Glomerular visceral epithelial cell (primary cell): ENCODE measurements at regions not wholly inside any gene's neighbourhood (a gene's known extent, or its start where the extent isn't known, plus 50 kb on each side); places are given as distances from the start of the nearest gene placed in this dataset.
"Not testable (repeated sequence)": the region's sequence is repeated elsewhere in the genome, so short reads cannot be mapped to it uniquely, and the experiment has no call there.

Experiments used
- DNase-seq: peaks from one replicate; pipeline ENCODE4 v3.0.0-alpha.2; 2016; ENCODE audit errors: extremely low spot score

- DNase-seq = no peak
These were observed 308.4 kb downstream of the RPS24 start for GRCh38 chr10:78341953-78342614.

DNA sequence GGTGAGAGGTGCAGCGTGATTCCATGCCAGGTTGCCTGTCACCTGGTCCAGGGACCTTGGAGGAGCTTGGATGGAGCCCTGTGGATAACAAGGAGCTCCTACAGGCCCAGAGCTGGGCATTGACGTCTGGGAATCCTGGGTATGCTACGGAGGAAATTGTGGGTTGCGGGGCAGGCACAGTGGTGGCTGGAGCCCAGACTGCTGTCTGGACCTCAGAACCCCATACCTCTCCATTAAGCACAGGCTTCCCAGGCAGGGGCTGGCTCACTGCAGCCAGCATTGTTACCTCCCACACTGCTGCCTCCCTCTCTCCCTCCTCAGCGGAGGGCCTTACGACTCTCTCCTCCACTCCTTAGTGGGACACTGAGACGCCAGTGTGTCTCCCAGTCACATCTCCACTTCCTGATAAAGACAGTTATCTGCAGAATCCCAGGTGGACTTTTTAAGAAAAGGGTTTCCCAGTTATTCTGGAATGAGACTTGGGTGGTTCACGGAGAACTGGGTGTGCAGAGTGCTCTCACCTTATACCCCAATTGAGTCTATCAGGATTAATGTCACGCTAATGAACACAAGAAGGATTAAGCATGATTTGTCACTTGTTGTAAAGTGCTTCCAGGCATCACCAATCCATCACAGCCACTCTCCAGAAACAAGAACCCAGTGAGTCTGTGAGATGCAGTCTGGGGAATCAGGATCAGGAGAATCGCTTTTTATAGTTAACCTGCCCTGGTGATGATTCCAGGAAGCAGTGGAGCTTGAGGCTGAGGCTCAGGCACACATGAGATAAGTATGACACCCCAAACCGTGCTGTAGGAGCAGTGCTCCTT, 309.4 kb downstream of the RPS24 start:
- DNase-seq = no peak

DNA sequence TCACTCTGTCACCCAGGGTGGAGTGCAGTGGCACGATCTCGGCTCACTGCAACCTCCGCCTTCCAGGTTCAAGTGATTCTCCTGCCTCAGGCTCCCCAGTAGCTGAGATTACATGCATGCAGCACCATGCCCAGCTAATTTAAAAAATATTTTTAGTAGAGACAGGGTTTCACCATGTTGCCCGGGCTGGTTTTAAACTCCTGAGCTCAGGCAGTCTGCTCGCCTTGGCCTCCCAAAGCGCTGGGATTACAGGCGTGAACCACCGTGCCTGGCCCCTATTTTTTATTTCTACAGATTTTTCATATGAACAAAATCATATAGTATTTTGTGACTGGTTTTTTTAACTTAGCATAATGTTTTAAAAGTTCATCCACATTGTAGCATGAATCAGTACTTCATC, 310.6 kb downstream of the RPS24 start:
- DNase-seq = not testable (repeated sequence)

- DNase-seq = not testable (repeated sequence)
These were observed 311.9 kb downstream of the RPS24 start for GRCh38 chr10:78345515-78345914.

- DNase-seq = no peak
These were observed 313.1 kb downstream of the RPS24 start for GRCh38 chr10:78346721-78347120.

DNA sequence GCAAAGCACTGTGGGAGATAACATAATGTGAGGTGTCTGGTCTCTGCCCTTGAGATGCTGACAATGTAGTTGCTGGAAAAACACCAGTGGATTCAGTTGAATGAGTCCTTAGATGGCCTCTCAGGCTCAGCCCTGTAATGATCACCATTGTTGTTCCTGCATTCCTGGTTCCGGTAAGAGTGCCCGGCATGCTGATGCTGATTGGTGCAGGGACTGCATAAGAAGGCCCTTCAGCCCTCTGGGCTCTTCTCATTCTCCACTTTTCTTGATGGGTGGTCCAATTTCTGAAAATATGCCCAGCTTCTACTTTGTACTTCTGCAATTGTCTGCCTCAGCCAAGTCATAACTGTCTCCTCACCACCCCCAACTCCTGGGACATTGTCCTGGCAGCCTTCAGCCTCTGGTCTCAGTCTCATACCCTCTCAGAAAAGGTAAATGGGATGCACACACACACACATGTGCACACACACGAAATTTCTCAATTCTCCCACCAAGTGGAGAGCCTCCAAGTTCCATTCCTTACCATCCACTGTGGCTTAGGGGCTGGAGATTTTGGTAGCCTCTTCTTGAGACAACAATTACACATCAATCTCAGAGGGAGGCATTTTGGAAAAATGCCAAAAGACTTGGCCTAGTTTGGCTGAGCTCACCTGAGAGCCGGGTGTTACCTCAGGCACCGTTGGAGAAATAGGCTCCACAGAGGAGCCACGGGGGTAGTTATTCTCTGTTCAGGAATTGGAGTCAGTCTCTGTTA, 314.9 kb downstream of the RPS24 start:
- DNase-seq = no peak

- DNase-seq = no peak
These were observed 315.5 kb downstream of the RPS24 start for GRCh38 chr10:78349165-78349516.

DNA sequence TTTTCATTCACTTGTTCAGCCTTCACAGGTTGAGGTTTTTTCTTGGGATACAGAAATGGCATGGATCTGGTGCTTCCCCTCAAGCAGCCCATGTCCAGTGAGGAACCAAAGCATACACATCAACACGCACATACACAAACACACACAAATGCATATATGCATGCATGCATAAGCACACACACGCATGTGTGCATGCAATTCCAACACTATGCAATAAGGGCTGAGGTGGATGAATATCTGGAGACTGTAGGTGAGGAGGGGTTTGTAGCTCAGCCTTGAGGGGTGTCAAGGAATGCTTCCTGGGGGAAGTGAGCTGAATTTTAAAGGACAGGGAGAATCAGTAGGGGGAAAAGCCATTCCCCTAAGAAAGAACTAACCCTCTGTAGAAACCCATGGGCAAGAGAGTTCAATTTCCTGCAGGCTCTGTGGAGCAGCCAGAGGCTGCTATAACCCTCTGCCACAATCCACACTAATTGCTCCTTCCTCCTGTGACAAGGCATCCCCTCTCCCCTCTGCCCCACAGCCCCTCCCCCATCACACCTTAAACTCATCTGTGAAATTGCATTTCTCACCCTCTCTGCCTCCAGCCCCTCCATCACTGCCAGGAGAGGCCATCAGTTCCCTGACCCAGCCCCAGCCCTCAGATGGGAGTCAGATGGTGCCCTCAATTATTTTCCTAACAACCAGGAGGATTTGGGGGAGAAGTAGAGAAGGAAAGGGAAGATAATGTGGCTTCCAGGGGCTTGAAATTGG, 316.4 kb downstream of the RPS24 start:
- DNase-seq = no peak

GRCh38 chr10:78351283-78351682, 317.6 kb downstream of the RPS24 start:
- no peak for DNase-seq

DNA sequence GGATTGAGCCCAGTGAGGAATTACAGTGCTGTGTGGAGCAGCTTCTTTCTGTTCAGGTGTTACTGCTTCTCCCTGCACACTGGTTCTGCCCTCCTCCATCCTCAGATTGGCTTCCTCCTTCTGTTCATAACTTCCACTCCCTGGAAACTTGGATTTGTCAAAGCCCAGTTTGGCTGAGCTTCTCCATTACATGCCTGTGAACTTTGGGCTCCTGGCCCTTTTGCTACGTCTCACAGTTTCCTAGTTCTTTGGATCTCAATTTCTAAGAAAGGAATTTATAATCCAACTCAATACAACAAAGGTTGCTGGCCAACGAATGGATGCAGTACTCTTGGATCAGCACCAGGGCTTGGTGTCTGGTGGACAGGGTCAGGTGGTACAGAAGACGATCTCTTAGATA, 318.1 kb downstream of the RPS24 start:
- no peak for DNase-seq

GRCh38 chr10:78353636-78354035, 320.0 kb downstream of the RPS24 start:
- no peak for DNase-seq

GRCh38 chr10:78354101-78354500, 320.4 kb downstream of the RPS24 start:
- DNase-seq = no peak

DNA sequence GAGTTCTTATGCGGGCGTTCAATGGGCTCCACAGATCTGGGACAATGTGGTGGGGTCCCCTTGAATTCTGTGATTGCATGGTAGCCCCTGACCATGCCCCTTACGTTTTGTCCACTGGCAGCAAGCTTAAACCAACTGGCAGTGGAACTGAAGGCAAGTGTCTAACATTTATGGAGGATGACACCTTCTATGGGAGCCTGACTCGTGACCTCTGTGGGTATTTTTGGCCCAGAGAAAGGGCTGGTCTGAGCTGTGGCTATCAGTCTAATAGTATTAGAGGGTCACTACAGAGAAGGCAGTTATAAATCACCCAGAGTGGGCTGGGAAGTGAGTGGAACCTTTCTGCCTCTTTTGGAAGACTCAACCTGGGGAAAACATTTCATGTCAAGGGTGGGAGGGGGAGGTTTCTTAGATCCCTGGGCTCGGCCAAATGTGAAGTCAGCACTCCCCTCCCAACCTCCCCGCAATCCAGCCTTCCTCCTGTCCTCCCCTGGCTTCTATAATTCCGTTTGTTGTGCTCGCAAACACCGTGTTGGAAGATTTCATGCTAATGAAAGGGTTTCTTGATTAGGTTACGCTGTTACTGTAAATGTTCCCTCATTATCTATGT, 322.7 kb downstream of the RPS24 start:
- DNase-seq = no peak

GRCh38 chr10:78357141-78358063, 323.7 kb downstream of the RPS24 start:
- DNase-seq = no peak

DNA sequence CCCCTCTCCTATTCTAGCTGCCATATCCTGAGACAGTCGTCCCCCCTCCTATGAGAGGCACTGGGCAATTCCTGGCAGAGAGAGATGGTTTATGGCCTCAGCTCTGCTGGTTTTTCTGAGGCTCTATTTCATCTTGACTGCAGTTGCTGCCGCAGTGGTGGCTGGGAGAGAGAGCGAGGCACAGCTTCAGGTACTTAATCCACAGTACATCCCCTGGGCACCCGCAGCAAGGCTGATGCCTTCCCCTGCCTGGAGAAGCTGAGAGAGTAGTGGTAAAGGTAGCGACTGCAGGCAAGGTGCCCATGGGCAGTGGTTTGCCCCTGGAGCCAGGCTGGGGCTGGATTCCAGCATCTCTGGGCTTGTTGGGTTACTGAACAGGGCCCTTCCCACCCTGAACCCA, 324.7 kb downstream of the RPS24 start:
- no peak for DNase-seq

DNA sequence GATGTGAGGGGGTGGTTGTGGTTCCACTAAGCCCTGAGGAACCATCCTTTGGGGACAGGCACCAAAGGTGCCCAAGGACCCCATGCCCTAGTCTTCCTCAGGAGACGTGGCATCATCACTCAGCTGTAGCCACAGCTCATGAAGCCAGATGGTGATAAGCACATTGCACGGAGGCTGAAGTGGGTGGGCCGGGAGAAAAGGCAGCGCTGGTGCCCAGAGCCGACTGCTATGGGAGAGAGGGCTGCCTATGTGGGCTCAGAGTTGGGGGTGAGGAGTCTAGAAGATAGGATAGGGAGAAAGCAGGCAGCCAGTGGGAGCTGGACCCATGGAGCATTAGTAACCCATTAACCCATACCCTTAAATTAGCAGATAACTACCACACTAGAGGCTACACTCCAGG, 325.3 kb downstream of the RPS24 start:
- no peak for DNase-seq

DNA sequence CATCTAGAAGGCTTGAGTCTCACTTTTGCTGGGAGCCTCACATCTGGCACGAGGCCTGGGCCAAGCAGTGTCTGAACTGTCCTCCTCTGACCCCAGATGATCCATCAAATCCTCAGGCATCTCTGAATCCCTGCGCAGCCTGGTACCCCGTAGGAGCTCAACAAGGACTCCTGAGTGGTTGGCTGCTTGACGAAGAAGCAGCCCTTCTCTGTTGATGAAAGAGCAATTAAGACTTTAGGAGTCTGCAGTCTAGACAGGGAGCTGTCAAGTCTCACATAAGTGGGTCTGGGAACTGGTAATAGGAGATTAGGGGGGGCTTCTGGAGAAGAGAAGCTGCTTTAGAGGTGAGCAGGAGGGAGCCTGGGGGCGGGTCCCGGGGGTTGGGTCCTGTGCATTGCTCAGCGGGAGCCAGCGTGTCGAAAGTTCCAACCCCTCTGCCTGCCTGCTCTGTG, 326.0 kb downstream of the RPS24 start:
- no peak for DNase-seq

DNA sequence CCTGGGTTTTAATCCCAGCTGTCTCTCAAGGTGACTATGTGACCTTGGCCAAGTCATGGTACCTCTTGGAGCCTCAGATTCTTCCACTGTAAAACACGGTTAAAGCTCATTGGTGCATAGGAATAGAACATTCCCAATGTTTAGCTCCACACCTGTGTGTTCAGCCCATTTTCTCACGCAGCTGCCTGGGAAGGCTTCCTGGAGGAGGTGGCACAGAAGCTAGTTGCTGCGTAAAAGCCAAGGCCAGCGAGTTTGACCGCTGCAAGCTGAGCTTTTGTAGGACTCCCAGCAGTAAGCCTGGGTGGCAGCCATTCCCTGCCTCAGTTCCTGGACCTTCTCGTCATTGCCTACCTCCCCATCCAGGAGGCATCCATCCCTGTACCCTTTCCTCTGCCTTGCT, 326.6 kb downstream of the RPS24 start:
- no peak for DNase-seq

- no peak for DNase-seq
These were observed 327.4 kb downstream of the RPS24 start for GRCh38 chr10:78361031-78361430.

DNA sequence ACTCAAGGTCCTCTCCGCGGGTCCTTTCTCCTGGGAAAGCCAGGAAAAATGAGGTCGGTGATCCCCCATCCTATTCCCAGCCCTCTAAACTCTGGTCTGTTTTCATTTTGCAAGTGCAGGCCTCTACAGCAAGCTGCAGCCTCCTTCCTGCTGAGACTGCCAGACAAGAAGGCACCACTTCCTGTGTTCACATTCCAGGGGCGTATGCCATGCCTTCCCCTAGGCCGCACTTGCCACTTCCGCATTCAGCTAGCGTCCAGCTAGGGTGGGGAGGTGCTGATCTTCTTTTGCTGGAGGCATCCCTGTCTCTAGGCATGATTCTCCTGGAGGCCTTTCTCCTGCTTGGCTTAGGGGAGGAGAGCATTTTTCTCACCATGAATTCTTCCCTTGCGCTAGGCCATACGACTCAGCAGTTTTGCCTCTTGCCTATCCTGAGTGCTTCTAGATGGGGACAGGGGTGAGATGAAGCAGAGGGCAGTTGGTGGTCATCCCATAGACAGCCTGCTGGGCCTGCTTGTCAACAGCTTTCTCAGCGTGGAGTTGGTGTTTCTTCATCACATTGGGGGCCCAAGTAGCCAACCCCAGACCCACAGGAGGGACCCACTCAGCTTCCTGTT, 328.9 kb downstream of the RPS24 start:
- peak; percentile 20 for DNase-seq
